Progenitor cell of endocrine pancreas (in vitro differentiated cells): ENCODE measurements at regions not wholly inside any gene's neighbourhood (a gene's known extent, or its start where the extent isn't known, plus 50 kb on each side); places are given as distances from the start of the nearest gene placed in this dataset.

Experiments
- DNase-seq: peaks from one replicate; pipeline ENCODE4 v3.0.0; 2021; ENCODE audit warnings: low spot score; ENCODE audit not compliant: unreplicated experiment
- H3K27ac Mint-ChIP-seq: 2 replicates; pipeline ENCODE4 v1.8.0; 2021; ENCODE audit warnings: mild to moderate bottlenecking, moderate library complexity, mixed read lengths
- H3K27me3 Mint-ChIP-seq: 2 replicates; pipeline ENCODE4 v1.8.0; 2021; ENCODE audit warnings: mixed read lengths
- H3K36me3 Mint-ChIP-seq: 2 replicates; pipeline ENCODE4 v1.8.0; 2022; ENCODE audit warnings: mixed read lengths; ENCODE audit not compliant: insufficient read depth
- H3K4me1 Mint-ChIP-seq: 2 replicates; pipeline ENCODE4 v1.8.0; 2021; ENCODE audit warnings: low read depth, mixed read lengths
- H3K4me3 Mint-ChIP-seq: 2 replicates; pipeline ENCODE4 v1.8.0; 2021; ENCODE audit warnings: low read depth, mild to moderate bottlenecking, moderate library complexity, mixed read lengths
- H3K9me3 Mint-ChIP-seq: 2 replicates; pipeline ENCODE4 v1.8.0; 2021; ENCODE audit warnings: low read depth, mixed read lengths
- CTCF ChIP-seq: fragments of 200-600 bp; sonication (generic); IDR thresholded peaks from one replicate; pipeline ENCODE4 v1.5.0; 2021; ENCODE audit warnings: antibody characterized with exemption, mild to moderate bottlenecking; ENCODE audit not compliant: unreplicated experiment

- no peak for TF ChIP-seq CTCF
- H3K4me1 Mint-ChIP-seq, result no peaks in the 10 kb centered on the region
These were observed 160.8 kb upstream of the C1orf174 start for GRCh38 chr1:4060850-4061249.

GRCh38 chr1:4061521-4062031 is 161.5 kb upstream of the C1orf174 start:
- no peak for DNase-seq
- Mint-ChIP-seq H3K27ac (no peak overlapping the region), H3K4me1 (no peaks in the 10 kb centered on the region), H3K4me3 (no peak overlapping the region), H3K36me3 (no peaks in the 10 kb centered on the region), H3K9me3 (no peaks in the 10 kb centered on the region), H3K27me3 (no peaks in the 10 kb centered on the region)
- TF ChIP-seq CTCF, result no peak

More at GRCh38 chr1:4060850-4061249, 160.8 kb upstream of the C1orf174 start:
- Mint-ChIP-seq H3K4me3 (no peak overlapping the region), H3K27me3 (peaks cover 5% of the 10 kb centered on the region), H3K36me3 (no peaks in the 10 kb centered on the region), H3K9me3 (no peaks in the 10 kb centered on the region), H3K27ac (no peak overlapping the region)
- DNase-seq, result no peak

- no peak overlapping the region for H3K4me3 Mint-ChIP-seq
- H3K36me3 Mint-ChIP-seq, result no peaks in the 10 kb centered on the region
- no peak for TF ChIP-seq CTCF
- no peak for DNase-seq
- no peaks in the 10 kb centered on the region for H3K27me3 Mint-ChIP-seq
- H3K9me3 Mint-ChIP-seq, result no peaks in the 10 kb centered on the region
- no peaks in the 10 kb centered on the region for H3K4me1 Mint-ChIP-seq
- H3K27ac Mint-ChIP-seq, result no peak overlapping the region
These were observed 162.0 kb upstream of the C1orf174 start for GRCh38 chr1:4062041-4062440.

GRCh38 chr1:4062560-4062959 is 162.5 kb upstream of the C1orf174 start:
- H3K4me1 Mint-ChIP-seq, result no peaks in the 10 kb centered on the region
- no peak overlapping the region for H3K4me3 Mint-ChIP-seq
- TF ChIP-seq CTCF, result no peak
- no peaks in the 10 kb centered on the region for H3K27me3 Mint-ChIP-seq
- H3K9me3 Mint-ChIP-seq, result no peaks in the 10 kb centered on the region
- H3K27ac Mint-ChIP-seq, result no peak overlapping the region
- no peak for DNase-seq
- H3K36me3 Mint-ChIP-seq, result no peaks in the 10 kb centered on the region

- TF ChIP-seq CTCF, result no peak
- no peak for DNase-seq
- no peaks in the 10 kb centered on the region for H3K27me3 Mint-ChIP-seq
- H3K4me3 Mint-ChIP-seq, result no peak overlapping the region
- H3K4me1 Mint-ChIP-seq, result no peaks in the 10 kb centered on the region
- H3K27ac Mint-ChIP-seq, result no peak overlapping the region
- no peaks in the 10 kb centered on the region for H3K36me3 Mint-ChIP-seq
- H3K9me3 Mint-ChIP-seq, result no peaks in the 10 kb centered on the region
These were observed 162.9 kb upstream of the C1orf174 start for GRCh38 chr1:4062992-4063391.
